ENCODE measurements at regions not wholly inside any gene's neighbourhood (a gene's known extent, or its start where the extent isn't known, plus 50 kb on each side); places are given as distances from the start of the nearest gene placed in this dataset.

DNA sequence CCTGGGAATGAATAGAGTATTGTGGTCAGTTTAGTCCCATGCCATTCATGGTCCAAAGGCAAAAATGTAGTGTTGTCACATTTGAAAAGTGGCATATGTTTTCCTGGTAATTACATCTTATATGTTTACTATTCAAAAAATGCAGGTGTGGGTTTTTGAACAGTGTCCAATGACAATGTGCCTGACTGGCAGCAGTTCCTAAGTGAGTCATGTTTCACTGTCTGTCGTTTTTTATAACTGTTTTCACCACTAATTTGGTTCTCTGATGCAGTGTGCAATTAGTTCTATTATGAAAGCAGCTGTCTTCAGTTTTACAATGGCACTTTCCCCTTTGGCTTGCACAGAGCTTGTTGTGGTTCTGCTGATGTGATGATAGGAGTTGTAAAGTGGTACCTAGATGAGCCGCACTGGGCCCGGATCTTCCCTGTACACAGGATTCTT, 162.3 kb downstream of the SEM1 start:
- TF ChIP-seq, protein P1, sequence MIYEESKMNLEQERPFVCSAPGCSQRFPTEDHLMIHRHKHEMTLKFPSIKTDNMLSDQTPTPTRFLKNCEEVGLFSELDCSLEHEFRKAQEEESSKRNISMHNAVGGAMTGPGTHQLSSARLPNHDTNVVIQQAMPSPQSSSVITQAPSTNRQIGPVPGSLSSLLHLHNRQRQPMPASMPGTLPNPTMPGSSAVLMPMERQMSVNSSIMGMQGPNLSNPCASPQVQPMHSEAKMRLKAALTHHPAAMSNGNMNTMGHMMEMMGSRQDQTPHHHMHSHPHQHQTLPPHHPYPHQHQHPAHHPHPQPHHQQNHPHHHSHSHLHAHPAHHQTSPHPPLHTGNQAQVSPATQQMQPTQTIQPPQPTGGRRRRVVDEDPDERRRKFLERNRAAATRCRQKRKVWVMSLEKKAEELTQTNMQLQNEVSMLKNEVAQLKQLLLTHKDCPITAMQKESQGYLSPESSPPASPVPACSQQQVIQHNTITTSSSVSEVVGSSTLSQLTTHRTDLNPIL (CRISPR knock-in tag; IDR thresholded peaks at IDR 0.05; ENCODE audit: low read depth), result peak; percentile 53; the same call in 1 of the 2 replicates
- TF ChIP-seq PPARA (CRISPR knock-in tag; IDR thresholded peaks at IDR 0.05; ENCODE audit: borderline replicate concordance) (no peak), GLIS3 (CRISPR knock-in tag; IDR thresholded peaks at IDR 0.05) (0 out of 2 replicates have a peak, but pooled peaks have one; percentile 11), ZFP30 (CRISPR knock-in tag; IDR thresholded peaks at IDR 0.05) (no peak), ISL1 (CRISPR knock-in tag; IDR thresholded peaks at IDR 0.05) (peak; percentile 77), ZFP3 (CRISPR knock-in tag; IDR thresholded peaks at IDR 0.05) (0 out of 2 replicates have a peak, but pooled peaks have one; percentile 15)
- ATAC-seq, result no peak

DNA sequence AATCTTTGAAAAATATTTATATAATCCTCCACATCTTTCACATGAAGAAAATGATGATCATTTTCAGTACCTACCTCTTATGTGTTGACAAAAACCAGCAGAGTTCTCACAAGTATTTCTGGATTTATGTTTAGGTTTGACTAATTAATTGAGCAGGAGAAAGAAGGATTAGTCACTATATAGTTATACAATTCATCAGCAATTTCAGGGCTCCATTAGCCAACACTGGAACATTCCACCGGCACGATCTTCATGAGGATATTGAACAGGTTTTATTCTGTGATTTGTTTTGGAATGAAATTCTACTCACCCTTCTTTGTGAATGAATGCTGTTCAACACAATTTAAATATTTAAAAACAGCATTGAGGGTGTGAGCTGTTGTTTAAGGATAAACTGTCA, 163.2 kb downstream of the SEM1 start:
- no peak for ATAC-seq
- TF ChIP-seq ISL1 (CRISPR knock-in tag; IDR thresholded peaks at IDR 0.05) (peak; percentile 76), ZNF70 (CRISPR knock-in tag; IDR thresholded peaks at IDR 0.05) (no peak), ZC3H10 (CRISPR knock-in tag; IDR thresholded peaks at IDR 0.05) (no peak), RARB (CRISPR knock-in tag; IDR thresholded peaks at IDR 0.05) (no peak), TCF4 (CRISPR knock-in tag; IDR thresholded peaks at IDR 0.05; ENCODE audit: borderline replicate concordance) (no peak)

DNA sequence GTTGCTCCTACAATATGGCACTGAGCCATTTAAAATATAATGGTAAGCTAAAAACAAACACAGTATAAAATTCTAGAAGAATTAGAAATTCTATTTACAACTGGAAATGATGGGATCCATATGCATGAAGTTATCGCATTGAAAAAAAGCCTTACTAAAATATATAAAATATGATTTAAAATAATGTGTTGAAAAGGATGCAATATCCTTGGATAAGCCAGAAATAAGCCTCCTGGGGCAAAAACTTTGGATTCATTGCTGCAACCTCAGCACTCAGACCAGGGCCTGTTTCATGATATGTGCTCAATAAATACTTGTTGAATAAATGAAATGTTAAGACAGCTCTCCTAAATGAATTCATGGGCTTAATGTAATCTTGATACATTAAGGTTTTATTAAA, 170.2 kb downstream of the SEM1 start:
- no peak for ATAC-seq

DNA sequence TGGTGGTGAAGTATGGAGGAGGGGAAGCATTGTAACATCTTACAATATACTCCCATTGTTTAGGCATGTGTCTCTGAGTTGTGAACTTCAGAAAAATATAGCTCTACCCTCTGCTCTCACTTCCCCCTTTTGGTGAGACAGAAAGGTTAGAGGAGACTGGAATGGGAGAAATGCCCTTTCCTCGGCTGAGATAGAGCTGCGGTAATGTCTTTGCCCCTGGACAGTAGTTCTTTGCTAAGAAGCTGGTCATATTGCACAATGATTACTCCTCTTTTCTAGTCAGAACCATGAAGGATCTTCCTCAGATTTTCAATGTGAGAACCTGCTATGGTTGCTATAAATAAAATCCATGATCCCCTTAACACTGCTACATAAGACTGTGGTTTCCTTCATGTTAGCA, 171.0 kb downstream of the SEM1 start:
- ATAC-seq, result no peak
- TF ChIP-seq CSDC2 (CRISPR knock-in tag; IDR thresholded peaks at IDR 0.05), result no peak
- TF ChIP-seq SNAI2 (CRISPR knock-in tag; IDR thresholded peaks at IDR 0.05), result no peak
- TF ChIP-seq BACH2 (CRISPR knock-in tag; IDR thresholded peaks at IDR 0.05; ENCODE audit: borderline replicate concordance), result no peak
- TF ChIP-seq RARB (CRISPR knock-in tag; IDR thresholded peaks at IDR 0.05), result no peak
- TF ChIP-seq TCF4 (CRISPR knock-in tag; IDR thresholded peaks at IDR 0.05; ENCODE audit: borderline replicate concordance), result no peak
- TF ChIP-seq ARNTL (CRISPR knock-in tag; IDR thresholded peaks at IDR 0.05; ENCODE audit: borderline replicate concordance, low read depth), result no peak
- TF ChIP-seq, protein P2, sequence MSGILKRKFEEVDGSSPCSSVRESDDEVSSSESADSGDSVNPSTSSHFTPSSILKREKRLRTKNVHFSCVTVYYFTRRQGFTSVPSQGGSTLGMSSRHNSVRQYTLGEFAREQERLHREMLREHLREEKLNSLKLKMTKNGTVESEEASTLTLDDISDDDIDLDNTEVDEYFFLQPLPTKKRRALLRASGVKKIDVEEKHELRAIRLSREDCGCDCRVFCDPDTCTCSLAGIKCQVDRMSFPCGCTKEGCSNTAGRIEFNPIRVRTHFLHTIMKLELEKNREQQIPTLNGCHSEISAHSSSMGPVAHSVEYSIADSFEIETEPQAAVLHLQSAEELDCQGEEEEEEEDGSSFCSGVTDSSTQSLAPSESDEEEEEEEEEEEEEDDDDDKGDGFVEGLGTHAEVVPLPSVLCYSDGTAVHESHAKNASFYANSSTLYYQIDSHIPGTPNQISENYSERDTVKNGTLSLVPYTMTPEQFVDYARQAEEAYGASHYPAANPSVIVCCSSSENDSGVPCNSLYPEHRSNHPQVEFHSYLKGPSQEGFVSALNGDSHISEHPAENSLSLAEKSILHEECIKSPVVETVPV (CRISPR knock-in tag; IDR thresholded peaks at IDR 0.05), result no peak

More for the DNA sequence above, 170.2 kb downstream of the SEM1 start:
- TF ChIP-seq OSR1 (CRISPR knock-in tag; IDR thresholded peaks at IDR 0.05) (no peak), ZNF70 (CRISPR knock-in tag; IDR thresholded peaks at IDR 0.05) (no peak), TOX (CRISPR knock-in tag; IDR thresholded peaks at IDR 0.05; ENCODE audit: borderline replicate concordance) (no peak), ZFP30 (CRISPR knock-in tag; IDR thresholded peaks at IDR 0.05) (no peak), PPARA (CRISPR knock-in tag; IDR thresholded peaks at IDR 0.05; ENCODE audit: borderline replicate concordance) (no peak), ESRRG (CRISPR knock-in tag; IDR thresholded peaks at IDR 0.05) (no peak)
- TF ChIP-seq, protein P3, sequence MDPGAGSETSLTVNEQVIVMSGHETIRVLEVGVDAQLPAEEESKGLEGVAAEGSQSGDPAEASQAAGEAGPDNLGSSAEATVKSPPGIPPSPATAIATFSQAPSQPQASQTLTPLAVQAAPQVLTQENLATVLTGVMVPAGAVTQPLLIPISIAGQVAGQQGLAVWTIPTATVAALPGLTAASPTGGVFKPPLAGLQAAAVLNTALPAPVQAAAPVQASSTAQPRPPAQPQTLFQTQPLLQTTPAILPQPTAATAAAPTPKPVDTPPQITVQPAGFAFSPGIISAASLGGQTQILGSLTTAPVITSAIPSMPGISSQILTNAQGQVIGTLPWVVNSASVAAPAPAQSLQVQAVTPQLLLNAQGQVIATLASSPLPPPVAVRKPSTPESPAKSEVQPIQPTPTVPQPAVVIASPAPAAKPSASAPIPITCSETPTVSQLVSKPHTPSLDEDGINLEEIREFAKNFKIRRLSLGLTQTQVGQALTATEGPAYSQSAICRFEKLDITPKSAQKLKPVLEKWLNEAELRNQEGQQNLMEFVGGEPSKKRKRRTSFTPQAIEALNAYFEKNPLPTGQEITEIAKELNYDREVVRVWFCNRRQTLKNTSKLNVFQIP (CRISPR knock-in tag; IDR thresholded peaks at IDR 0.05; ENCODE audit: borderline replicate concordance, low read depth), result no peak
- TF ChIP-seq, protein P4, sequence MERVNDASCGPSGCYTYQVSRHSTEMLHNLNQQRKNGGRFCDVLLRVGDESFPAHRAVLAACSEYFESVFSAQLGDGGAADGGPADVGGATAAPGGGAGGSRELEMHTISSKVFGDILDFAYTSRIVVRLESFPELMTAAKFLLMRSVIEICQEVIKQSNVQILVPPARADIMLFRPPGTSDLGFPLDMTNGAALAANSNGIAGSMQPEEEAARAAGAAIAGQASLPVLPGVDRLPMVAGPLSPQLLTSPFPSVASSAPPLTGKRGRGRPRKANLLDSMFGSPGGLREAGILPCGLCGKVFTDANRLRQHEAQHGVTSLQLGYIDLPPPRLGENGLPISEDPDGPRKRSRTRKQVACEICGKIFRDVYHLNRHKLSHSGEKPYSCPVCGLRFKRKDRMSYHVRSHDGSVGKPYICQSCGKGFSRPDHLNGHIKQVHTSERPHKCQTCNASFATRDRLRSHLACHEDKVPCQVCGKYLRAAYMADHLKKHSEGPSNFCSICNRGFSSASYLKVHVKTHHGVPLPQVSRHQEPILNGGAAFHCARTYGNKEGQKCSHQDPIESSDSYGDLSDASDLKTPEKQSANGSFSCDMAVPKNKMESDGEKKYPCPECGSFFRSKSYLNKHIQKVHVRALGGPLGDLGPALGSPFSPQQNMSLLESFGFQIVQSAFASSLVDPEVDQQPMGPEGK (CRISPR knock-in tag; IDR thresholded peaks at IDR 0.05; ENCODE audit: borderline replicate concordance), result no peak
- TF ChIP-seq, protein P1 (CRISPR knock-in tag; IDR thresholded peaks at IDR 0.05; ENCODE audit: low read depth), result no peak
- TF ChIP-seq, protein P2 (CRISPR knock-in tag; IDR thresholded peaks at IDR 0.05), result no peak
